B cell (primary cell): ENCODE measurements at regions not wholly inside any gene's neighbourhood (a gene's known extent, or its start where the extent isn't known, plus 50 kb on each side); places are given as distances from the start of the nearest gene placed in this dataset.

ENCODE experiments used
- CTCF ChIP-seq: fragments of 200-600 bp; IDR thresholded peaks from one replicate; pipeline ENCODE4 v1.8.0; 2022; ENCODE audit warnings: antibody characterized with exemption, mild to moderate bottlenecking
- EZH2 ChIP-seq: IDR thresholded peaks from 2 replicates; pipeline ENCODE4 v1.6.1; 2012; ENCODE audit warnings: borderline replicate concordance, low read depth, mild to moderate bottlenecking, moderate library complexity, low read length; ENCODE audit not compliant: insufficient read depth, poor library complexity, severe bottlenecking

- no peak for TF ChIP-seq CTCF
- no peak for TF ChIP-seq EZH2
These were observed 610.6 kb downstream of the IRS1 start for GRCh38 chr2:226189061-226189460.
